BJ (cell line): ENCODE measurements at regions not wholly inside any gene's neighbourhood (a gene's known extent, or its start where the extent isn't known, plus 50 kb on each side); places are given as distances from the start of the nearest gene placed in this dataset.

Experiments used
- CTCF ChIA-PET: fragments of 350-600 bp; formaldehyde crosslinking; extraction: SDS; loops from one replicate; lab custom pipeline; 2021; ENCODE audit warnings: antibody characterized with exemption, inconsistent platforms; lab: Yijun Ruan, JAX
- POLR2A ChIA-PET: fragments of 300-600 bp; sonication (Branson Sonifier 250); formaldehyde crosslinking; extraction: SDS; loops from one replicate; lab custom pipeline; 2021; ENCODE audit warnings: antibody characterized with exemption; lab: Charles Lee
- DNase-seq: peaks from one replicate; pipeline ENCODE4 v3.0.0-alpha.2; 2011; ENCODE audit warnings: low read depth
- H3K27me3 ChIP-seq: 2 replicates; pipeline ENCODE4 v1.6.0; 2011; ENCODE audit warnings: low read length; ENCODE audit not compliant: control insufficient read depth, insufficient read depth
- H3K36me3 ChIP-seq: 2 replicates; pipeline ENCODE4 v1.5.1; 2011; ENCODE audit warnings: low read length; ENCODE audit not compliant: control insufficient read depth, insufficient read depth
- H3K4me3 ChIP-seq: 2 replicates; pipeline ENCODE4 v1.5.1; 2011; ENCODE audit warnings: low read depth, mild to moderate bottlenecking, control low read depth, low read length
- TF ChIP-seq, protein P1 (sequence below): IDR thresholded peaks from 2 replicates; pipeline ENCODE4 v1.5.1; 2011; ENCODE audit warnings: low read depth, mild to moderate bottlenecking, control low read depth, inconsistent platforms, low read length, moderate library complexity; ENCODE audit not compliant: insufficient read depth

DNA sequence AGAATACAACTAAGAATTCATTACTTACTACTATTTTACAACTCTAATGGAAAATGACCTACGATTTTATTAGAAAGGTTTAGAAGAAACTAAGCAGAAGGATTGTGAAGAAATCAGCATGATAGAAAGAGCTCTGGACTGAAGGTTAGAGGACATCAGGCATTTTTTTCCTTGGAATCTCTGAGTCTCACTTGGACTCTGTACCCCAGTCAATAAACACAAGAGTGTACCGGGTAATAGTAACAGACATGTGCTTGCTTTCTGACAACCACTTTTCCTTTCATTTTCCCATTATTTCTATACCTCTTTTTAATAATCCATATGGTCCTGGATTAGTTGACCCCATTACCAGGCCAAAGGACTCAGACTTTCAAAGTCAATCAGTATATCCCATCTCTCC is 1240.9 kb upstream of the LRRTM3 start:
- POLR2A ChIA-PET: no interaction called here
- H3K4me3 ChIP-seq: no peak overlapping the region
- no peaks in the 10 kb centered on the region for H3K36me3 ChIP-seq
- H3K27me3 ChIP-seq: no peaks in the 10 kb centered on the region
- CTCF ChIA-PET: no interaction called here
- no peak for DNase-seq
- TF ChIP-seq, protein P1, sequence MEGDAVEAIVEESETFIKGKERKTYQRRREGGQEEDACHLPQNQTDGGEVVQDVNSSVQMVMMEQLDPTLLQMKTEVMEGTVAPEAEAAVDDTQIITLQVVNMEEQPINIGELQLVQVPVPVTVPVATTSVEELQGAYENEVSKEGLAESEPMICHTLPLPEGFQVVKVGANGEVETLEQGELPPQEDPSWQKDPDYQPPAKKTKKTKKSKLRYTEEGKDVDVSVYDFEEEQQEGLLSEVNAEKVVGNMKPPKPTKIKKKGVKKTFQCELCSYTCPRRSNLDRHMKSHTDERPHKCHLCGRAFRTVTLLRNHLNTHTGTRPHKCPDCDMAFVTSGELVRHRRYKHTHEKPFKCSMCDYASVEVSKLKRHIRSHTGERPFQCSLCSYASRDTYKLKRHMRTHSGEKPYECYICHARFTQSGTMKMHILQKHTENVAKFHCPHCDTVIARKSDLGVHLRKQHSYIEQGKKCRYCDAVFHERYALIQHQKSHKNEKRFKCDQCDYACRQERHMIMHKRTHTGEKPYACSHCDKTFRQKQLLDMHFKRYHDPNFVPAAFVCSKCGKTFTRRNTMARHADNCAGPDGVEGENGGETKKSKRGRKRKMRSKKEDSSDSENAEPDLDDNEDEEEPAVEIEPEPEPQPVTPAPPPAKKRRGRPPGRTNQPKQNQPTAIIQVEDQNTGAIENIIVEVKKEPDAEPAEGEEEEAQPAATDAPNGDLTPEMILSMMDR: no peak

DNA sequence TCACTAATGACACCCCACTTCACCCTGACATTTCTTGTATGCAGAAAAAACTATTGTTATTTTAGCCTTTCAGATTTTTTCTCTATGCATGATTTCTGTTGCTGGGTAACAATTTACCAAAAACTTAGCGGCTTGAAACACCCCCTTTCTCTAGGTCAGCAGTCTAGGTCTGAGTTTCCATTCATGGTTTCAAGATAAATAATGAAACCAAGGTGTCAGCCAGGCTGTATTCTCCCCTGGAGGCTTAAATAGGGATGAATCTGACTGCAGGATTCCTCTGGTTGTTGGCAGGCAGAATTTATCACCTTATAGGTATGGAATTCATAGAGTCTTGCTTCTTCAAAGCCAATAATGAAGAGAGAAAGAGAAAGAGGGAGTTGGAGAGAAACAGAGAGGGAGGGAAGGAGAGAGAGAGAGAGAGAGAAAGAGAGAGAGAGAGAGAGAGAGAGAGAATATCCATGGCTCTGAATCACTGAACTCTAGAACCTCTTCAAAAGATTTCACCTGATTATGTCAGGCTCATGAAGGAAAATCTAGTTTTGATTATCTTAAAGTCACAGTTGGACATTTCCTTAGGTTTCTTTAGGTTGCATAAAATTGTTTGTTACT is 1224.6 kb upstream of the LRRTM3 start:
- H3K36me3 ChIP-seq: no peaks in the 10 kb centered on the region
- no peaks in the 10 kb centered on the region for H3K27me3 ChIP-seq
- DNase-seq: no peak
- no peak overlapping the region for H3K4me3 ChIP-seq
- POLR2A ChIA-PET: no interaction called here
- TF ChIP-seq, protein P1: no peak
- CTCF ChIA-PET: no interaction called here

DNA sequence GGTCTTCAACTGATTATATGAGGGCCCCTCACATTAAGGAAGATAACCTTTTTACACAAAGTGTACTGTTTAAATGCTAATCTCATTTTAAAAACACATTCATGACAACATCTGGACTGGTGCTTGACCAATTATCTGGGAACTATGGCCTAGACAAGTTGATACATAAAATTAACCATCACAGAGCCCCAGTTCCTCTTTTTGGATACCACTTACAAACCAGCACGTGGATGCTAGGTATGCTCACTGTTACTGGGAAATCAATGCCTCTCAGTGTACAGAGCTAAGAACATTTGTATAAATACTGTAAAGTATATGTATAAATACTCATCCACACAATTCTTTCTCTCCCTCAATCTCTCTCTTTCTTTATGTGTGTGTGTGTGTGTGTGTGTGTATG is 1217.8 kb upstream of the LRRTM3 start:
- DNase-seq: no peak
- H3K4me3 ChIP-seq: no peak overlapping the region
- no peaks in the 10 kb centered on the region for H3K36me3 ChIP-seq
- TF ChIP-seq, protein P1: no peak
- ChIA-PET CTCF (no interaction called here), POLR2A (no interaction called here)
- H3K27me3 ChIP-seq: no peaks in the 10 kb centered on the region

DNA sequence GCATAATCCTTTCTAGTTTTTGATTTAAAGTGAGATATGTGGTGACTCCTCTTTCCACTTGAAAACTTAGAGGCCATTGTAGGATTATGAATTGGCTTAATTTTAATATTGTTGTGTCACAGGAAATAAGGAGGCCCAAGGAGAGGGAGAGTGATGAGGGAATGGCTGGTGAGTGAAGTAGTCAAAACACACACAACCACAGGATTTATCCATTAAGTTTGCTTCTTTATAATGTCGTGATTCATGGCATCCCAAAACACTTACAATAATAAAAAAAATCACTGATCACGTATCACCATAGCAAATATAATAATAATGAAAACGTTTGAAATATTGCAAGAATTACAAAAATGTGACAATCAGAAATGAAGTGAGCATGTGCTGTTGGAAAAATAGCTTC is 1215.5 kb upstream of the LRRTM3 start:
- TF ChIP-seq, protein P1: no peak
- no peaks in the 10 kb centered on the region for H3K27me3 ChIP-seq
- no peak for DNase-seq
- POLR2A ChIA-PET: no interaction called here
- CTCF ChIA-PET: no interaction called here
- H3K36me3 ChIP-seq: no peaks in the 10 kb centered on the region
- no peak overlapping the region for H3K4me3 ChIP-seq

DNA sequence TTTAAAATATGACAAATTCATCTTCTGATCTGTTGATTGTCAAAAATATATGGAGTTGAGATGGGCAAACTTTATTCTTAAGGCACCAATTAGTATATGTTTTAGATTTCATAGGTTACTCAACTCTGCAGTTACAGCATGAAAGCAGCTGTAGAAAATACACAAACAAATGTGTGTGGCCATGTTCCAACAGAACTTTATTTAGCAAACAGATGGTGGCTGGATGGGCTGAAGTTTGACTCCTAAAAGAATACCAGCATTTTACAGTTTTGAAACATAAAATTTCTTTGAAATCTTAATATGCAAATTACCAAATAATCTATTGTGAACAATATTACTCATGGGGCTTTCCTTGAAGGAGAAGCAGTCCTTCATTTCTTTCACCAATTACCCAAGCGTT is 1206.0 kb upstream of the LRRTM3 start:
- TF ChIP-seq, protein P1: no peak
- ChIA-PET POLR2A (no interaction called here), CTCF (no interaction called here)
- Histone ChIP-seq H3K27me3 (no peaks in the 10 kb centered on the region), H3K36me3 (no peaks in the 10 kb centered on the region), H3K4me3 (no peak overlapping the region)
- DNase-seq: no peak
